Testis (tissue), 2 donors: ENCODE measurements at regions not wholly inside any gene's neighbourhood (a gene's known extent, or its start where the extent isn't known, plus 50 kb on each side); places are given as distances from the start of the nearest gene placed in this dataset.

Experiments used
- DNase-seq: peaks from one replicate; pipeline ENCODE4 v3.0.0-alpha.2; 2019
- H3K27ac ChIP-seq, 2 donors: fragments of 200-600 bp; sonication (generic); one replicate each; pipeline ENCODE4 v1.5.1; 2019
- H3K27me3 ChIP-seq: fragments of 200-600 bp; sonication (generic); one replicate; pipeline ENCODE4 v1.5.1; 2019
- H3K36me3 ChIP-seq: fragments of 200-600 bp; sonication (generic); one replicate; pipeline ENCODE4 v1.5.1; 2017; ENCODE audit warnings: low read depth; ENCODE audit errors: missing control alignments
- H3K4me1 ChIP-seq: fragments of 200-600 bp; sonication (generic); one replicate; pipeline ENCODE4 v1.5.1; 2019
- H3K4me3 ChIP-seq, 2 donors: fragments of 200-600 bp; sonication (generic); one replicate each; pipeline ENCODE4 v1.5.1; 2017 to 2019
- H3K9me3 ChIP-seq: fragments of 200-600 bp; sonication (generic); one replicate; pipeline ENCODE4 v1.5.1; 2017
- POLR2A ChIP-seq: fragments of 450-650 bp; IDR thresholded peaks from one replicate; pipeline ENCODE4 v1.6.1; 2017; ENCODE audit warnings: antibody characterized with exemption, mild to moderate bottlenecking, moderate library complexity
- WGBS, 2 donors: methylation state at CpG; one replicate each; pipeline ENCODE4 v1.1.5; 2018; 5-methylcytosine and 5-hydroxymethylcytosine counted together
- intact Hi-C: fragments of 100-400 bp; cut with DNase I; formaldehyde crosslinking; loops from one replicate; pipeline ENCODE4 v1.15.1; 2023; ENCODE audit warnings: low total_unique reads
- TF ChIP-seq, protein P1 (sequence below), 3 experiments: fragments of 450-650 bp in 2 of 3; fragments of 200-600 bp in 1 of 3; sonication (generic) in 1 of 3; IDR thresholded peaks; one replicate each; pipeline ENCODE4 v1.5.1; 2016 to 2019; ENCODE audit warnings: antibody characterized with exemption in 3 of 3, mild to moderate bottlenecking in 2 of 3, moderate library complexity in 1 of 3

DNA sequence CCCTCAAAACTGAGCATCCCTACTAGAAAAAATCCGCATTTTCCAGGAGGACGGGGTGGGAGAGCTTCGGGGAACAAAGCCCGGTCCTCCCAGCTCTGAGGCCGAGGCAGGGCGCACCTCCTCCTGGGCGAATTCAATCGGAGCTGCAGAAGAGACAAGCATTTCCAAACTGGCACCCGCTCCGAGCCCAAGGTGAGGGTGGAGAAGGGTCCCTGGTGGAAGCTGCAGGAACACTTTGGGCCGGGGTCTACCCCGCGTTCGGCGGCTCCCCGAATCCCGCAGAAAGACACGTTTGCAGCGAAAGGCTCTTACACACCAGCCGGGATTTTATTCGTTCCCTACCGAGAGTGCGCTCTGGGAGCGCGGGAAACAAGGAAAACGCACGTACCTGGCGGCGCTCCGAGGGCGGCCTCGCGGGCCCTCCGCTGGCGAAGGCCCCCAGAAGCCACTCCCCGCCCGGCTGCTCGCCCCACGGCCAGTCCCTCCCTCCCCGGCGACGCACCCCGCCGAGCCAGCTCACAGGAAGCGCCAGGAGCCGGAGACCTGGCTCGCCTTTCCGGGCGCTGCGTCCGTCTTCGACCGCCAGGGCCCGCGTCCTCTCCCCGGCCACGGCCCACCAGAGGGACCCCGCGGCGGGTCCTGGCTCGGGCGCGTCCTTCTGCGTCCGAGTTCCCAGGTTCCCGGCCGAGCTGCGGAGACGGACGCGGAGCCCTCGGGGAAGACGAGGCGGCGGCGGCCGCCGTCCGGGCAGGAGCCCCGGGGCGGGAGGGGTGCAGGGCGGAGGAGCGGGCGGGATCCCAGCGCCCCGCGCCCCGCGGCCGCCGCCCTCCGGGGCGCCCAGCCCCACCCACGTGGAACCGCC, 49.8 kb upstream of the BAHCC1 start:
- Histone ChIP-seq H3K27ac (peak overlapping the region; percentile 87 to 90), H3K4me3 (peak overlapping the region; percentile 66 to 81), H3K27me3 (no peaks in the 10 kb centered on the region), H3K36me3 (no peaks in the 10 kb centered on the region), H3K9me3 (no peaks in the 10 kb centered on the region), H3K4me1 (peaks cover 4% of the 10 kb centered on the region)
- 0 to 1% methylated on average over 8 to 65 of the region's 95 CpGs for WGBS, 2 donors
- no peak for TF ChIP-seq POLR2A
- TF ChIP-seq, protein P1, sequence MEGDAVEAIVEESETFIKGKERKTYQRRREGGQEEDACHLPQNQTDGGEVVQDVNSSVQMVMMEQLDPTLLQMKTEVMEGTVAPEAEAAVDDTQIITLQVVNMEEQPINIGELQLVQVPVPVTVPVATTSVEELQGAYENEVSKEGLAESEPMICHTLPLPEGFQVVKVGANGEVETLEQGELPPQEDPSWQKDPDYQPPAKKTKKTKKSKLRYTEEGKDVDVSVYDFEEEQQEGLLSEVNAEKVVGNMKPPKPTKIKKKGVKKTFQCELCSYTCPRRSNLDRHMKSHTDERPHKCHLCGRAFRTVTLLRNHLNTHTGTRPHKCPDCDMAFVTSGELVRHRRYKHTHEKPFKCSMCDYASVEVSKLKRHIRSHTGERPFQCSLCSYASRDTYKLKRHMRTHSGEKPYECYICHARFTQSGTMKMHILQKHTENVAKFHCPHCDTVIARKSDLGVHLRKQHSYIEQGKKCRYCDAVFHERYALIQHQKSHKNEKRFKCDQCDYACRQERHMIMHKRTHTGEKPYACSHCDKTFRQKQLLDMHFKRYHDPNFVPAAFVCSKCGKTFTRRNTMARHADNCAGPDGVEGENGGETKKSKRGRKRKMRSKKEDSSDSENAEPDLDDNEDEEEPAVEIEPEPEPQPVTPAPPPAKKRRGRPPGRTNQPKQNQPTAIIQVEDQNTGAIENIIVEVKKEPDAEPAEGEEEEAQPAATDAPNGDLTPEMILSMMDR (IDR thresholded peaks at IDR 0.05): peak in 1 of 3 experiments; percentile 36
- peak; percentile 63 for DNase-seq
- intact Hi-C loops: no loop called here
